Dedifferentiated amniotic fluid mesenchymal stem cell (primary cell): ENCODE measurements at regions not wholly inside any gene's neighbourhood (a gene's known extent, or its start where the extent isn't known, plus 50 kb on each side); places are given as distances from the start of the nearest gene placed in this dataset.

Experiments used
- DNase-seq: peaks from one replicate; pipeline ENCODE4 v3.0.0-alpha.2; 2016; ENCODE audit errors: extremely low spot score

DNA sequence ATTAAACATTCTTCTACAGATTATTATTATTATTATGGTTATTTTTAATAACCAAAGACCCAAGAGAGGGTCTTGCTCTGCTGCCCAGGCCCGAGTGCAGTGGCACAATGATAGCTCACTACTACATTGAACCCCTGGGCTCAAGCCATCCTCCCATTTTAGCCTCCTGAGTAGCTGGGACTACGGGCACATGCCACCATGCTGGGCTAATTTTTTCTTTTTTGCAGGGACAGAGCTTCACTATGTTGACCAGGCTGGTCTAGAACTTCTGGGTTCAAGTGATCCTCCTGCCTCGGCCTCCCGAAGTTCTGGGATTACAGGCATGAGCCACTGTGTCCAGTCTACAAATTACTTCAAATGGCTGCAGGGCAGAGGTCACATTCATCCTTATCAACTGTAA lies 179.8 kb downstream of the KCNRG start:
- no peak for DNase-seq

DNA sequence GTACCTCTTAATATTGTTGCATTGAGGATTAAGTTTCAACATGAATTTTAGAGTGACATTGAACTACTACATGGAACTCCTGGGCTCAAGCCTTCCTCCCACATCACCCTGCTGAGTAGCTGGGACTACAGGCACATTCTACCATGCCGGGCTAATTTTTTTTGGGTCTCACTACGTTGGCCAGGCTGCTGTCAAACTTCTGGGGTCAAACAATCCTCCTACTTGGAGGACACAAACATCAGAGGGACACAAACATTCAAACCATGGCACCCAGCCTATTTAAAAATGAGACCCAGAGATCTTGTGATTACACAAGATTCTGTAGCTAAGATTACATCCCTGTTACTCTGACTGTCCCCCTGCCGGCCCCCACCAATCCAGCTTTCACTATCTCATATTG lies 180.9 kb downstream of the KCNRG start:
- no peak for DNase-seq

GRCh38 chr13:50197705-50198104 lies 182.5 kb downstream of the KCNRG start:
- no peak for DNase-seq

DNA sequence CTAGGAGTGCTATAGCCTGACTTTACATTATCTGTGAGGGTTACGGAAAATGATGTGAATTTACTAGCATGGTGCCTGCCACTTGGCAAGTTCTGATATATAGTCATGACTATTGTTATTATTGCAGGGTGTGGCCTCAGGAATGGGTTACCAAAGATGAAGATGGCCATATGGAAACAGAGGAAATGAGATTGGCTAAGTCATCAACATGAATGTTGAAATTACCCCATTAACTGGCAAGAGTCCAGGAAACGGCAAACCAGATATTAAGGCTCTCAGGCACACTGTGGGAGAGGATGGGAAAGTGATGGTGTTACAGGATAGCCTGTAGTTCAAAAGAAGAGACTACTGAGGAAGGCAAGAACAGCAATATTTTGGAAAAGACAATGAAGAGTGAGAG lies 183.3 kb downstream of the KCNRG start:
- no peak for DNase-seq

DNA sequence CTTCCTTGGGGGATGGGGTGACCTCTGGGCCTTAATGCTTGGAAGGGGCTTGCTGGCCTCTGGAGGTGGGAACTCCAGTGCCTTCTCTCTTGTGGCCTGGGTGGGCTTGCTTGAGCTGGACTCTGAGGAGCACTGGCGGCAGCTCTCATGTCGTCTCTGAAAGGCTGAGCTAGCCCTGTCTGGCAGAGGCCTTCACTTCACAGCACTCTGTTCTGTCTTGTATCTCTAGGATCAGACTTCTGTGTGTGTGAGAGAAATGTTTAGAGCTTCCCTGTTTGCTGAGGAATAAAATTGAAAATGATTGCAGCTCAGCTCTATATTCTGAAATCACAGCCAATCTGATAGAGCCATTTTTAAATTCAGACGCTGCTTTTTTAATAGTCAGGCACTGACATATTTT lies 185.3 kb downstream of the KCNRG start:
- DNase-seq, result no peak

DNA sequence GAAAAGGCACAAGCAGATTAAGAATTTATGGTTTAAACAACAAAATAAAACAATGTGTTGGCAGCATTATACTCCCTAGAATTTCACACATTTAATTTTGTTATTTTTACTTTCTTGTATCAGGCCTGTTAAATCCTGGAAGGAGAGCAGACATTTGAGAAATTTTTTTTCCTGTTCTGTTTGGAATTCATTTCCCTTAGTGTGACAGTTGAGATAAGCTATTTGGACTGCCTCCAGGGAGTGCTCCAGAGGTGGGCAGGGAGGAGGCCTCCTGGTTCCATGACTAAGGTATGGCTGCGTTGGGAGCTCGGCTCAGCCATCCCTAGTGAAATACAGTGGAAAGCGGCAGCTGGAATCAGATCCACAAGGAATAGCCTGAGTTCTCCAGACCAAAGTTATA lies 185.7 kb downstream of the KCNRG start:
- DNase-seq, result no peak

DNA sequence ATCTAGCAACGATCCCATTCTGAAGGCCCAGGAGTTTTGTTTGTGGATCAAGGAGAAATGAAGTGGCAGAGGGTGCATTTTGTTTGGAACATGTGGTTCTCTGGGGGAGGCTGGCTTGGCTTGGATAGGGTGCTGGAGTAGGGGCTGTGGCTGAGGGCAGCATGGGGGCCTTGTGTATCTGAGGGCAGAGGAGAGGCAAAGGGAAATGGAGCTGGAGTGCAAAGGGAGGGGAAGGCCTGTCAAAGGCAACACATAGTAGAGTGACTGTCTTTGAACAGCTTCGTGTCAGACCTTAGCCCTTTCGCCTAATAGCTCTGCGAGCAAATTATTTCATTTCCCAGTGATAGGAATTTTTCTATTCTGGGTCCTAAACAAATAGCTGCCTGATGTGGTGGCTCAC lies 187.2 kb downstream of the KCNRG start:
- DNase-seq, result no peak

GRCh38 chr13:50203256-50203941 lies 188.2 kb downstream of the KCNRG start:
- no peak for DNase-seq

DNA sequence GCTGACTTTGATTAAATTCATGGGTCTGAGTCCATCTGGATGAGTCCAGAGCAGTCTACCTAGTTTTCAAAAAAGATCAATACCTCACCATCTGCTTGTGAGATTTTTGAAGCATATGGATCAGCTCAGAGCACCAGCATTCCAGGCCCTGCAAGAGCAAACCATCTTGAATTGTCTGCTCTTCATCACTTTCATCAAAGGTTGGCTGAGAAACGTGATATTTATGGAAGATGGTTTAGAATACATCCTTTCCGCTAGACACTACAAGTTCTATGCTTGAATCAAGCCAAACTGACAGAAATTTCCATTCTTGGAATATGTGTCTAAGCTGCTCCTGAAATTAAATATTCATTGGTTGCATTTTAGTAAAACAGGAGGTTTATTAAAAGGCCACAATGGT lies 190.3 kb downstream of the KCNRG start:
- DNase-seq, result no peak

- DNase-seq, result peak; percentile 56
These were observed 193.6 kb downstream of the KCNRG start for GRCh38 chr13:50208826-50209335.

DNA sequence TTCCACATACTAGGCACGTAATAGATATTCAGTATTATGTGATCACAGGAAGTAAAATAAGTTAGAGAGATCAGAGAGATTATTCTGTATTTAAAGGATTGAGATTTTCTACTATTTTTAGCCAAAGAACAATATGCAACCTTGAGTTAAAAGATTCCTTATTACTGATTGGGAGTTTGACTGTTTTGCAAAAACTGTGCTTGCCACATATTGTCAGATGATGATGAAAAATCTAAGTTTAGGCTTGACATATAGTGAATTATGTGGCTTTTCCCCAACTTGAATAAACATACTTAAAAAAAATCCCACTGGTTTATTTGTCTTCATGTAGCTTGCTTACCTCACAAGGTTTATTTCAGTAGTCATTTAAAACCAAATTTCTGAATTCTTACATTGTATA lies 194.4 kb downstream of the KCNRG start:
- DNase-seq, result no peak

DNA sequence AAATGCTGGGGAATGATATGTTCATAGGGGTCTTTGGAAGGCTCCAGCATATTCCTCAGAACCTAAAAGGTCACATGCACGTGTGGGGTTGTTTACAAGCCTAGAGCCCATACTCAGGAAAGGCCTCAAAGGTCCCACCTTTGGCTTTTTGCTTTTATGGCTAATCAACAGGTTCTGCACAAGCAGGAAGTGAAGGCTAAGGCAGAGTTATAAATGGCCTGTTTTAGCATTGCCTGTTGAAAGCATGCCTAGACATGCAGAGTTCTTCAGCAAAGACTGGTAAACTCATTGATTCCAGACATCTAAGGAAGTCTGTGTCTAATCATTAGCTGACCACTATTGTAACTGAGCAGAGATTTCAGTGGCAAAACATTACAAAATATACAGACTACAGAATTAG lies 198.3 kb downstream of the KCNRG start:
- no peak for DNase-seq

DNA sequence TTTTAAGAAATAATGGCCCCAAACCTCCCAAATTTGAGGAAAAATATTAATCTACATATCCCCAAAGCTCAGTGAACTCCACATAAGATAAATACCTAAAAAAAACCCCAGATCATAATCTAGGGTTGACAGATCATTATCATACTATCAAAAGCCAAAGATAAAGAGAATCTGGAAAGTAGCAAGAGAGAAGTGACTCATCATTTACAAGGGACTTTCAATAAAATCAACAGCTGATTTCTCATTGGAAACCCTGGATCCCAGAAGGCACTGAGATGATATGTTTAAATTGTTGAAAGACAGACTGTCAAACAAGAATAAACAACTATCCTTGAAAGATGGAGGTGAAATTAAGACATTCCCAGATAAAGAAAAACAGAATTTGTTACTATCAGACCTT lies 199.3 kb downstream of the KCNRG start:
- no peak for DNase-seq

- DNase-seq, result no peak
These were observed 200.2 kb downstream of the KCNRG start for GRCh38 chr13:50215399-50215798.

GRCh38 chr13:50219743-50220142 lies 204.5 kb downstream of the KCNRG start:
- no peak for DNase-seq

GRCh38 chr13:50220938-50221337 lies 205.7 kb downstream of the KCNRG start:
- DNase-seq, result no peak

DNA sequence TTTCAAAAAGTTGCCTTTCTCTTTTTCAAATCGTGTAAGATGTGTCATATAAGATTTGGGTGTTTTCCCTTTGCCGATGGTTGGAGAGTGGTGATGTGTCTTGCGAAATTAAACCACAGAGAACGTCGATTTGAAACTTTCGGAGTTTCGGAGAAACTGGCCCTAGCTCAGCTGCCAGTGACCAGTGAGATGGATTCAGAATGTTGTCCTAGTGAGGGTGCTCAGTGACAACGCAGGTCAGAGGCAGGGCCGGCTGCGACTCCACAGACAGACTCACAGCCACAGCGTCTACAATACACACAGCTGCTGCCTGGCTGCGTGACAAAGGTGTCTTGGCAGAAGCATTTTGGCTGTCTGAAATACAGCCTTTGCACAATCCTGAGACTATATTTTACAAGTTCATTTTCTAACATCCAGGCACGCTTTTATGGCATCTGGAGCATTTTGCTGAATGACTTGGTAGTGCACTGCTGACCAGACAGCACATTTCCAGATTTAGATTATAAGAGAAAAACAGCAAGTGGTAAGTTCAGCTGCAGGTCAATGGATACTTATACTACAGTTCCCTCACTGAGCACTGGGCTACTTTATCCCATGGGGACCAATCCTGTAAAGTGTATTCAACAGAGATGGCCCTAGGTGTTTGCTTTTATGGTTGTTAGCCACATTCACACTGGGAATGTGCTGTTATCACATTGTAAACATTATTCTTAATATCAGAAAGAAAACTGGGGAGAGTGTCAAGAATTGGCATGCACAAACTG lies 207.5 kb downstream of the KCNRG start:
- DNase-seq, result no peak

DNA sequence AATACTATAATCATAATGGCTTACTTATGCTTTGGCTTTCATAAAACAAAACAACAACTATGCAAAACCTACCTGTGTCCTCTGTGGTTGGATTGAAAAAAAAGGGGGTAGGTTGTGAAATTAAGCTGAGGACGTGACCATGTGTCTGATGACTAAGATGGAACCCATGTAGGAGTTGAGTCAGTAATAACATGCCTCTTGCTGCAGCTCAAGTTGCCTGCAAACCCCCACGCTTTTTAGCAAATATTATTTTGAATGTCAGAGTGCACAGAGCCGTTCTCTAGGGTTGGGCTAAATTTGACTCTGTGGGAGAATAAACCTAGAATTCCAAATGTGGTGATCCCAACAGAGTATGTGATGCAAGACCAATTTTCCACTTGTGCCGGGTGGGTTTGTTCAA lies 209.3 kb downstream of the KCNRG start:
- DNase-seq, result no peak

- DNase-seq, result no peak
These were observed 210.2 kb downstream of the KCNRG start for GRCh38 chr13:50225193-50226155.

- DNase-seq, result no peak
These were observed 211.4 kb downstream of the KCNRG start for GRCh38 chr13:50226515-50227155.

- no peak for DNase-seq
These were observed 212.1 kb downstream of the KCNRG start for GRCh38 chr13:50227361-50227760.

DNA sequence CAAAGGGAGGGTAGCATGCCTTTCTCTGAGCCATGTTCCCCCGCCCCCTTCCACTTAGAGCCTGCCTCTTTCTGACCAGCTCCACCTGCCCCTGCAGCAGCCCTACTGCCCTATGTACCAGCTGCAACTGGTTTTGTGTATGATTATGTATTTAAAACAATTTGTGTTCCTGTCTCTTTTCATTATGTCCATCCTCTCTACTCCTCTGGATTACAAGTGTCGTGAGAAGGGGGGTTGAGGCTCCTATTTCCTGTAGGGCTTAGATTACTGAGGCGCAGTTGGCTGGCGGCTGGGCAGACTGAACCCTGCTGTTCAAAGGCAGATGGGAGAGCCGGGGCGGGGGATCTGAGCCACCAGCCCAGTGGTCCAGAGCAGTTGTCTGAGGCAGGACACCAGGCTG lies 213.3 kb downstream of the KCNRG start:
- DNase-seq, result no peak
